RPMI8226 (cell line): ENCODE measurements at regions not wholly inside any gene's neighbourhood (a gene's known extent, or its start where the extent isn't known, plus 50 kb on each side); places are given as distances from the start of the nearest gene placed in this dataset.
"Not testable (repeated sequence)": the region's sequence is repeated elsewhere in the genome, so short reads cannot be mapped to it uniquely, and the experiment has no call there.

Experiments
- DNase-seq: peaks from one replicate; pipeline ENCODE4 v3.0.0-alpha.2; 2015

GRCh38 chr13:109934520-109934919 is 148.1 kb upstream of the IRS2 start:
- DNase-seq, result not testable (repeated sequence)

- DNase-seq, result no peak
Measured at GRCh38 chr13:109933476-109933875, 147.1 kb upstream of the IRS2 start.

GRCh38 chr13:109924376-109924775 is 138.0 kb upstream of the IRS2 start:
- DNase-seq, result no peak

- no peak for DNase-seq
Measured at GRCh38 chr13:109922518-109922917, 136.1 kb upstream of the IRS2 start.

- no peak for DNase-seq
Measured at GRCh38 chr13:109919715-109920375, 133.5 kb upstream of the IRS2 start.

- no peak for DNase-seq
Measured at GRCh38 chr13:109918179-109918711, 131.9 kb upstream of the IRS2 start.

GRCh38 chr13:109917422-109917821 is 131.0 kb upstream of the IRS2 start:
- no peak for DNase-seq

- DNase-seq, result no peak
Measured at GRCh38 chr13:109913936-109914510, 127.6 kb upstream of the IRS2 start.

- DNase-seq, result no peak
Measured at GRCh38 chr13:109913186-109913585, 126.8 kb upstream of the IRS2 start.

GRCh38 chr13:109910194-109910593 is 123.8 kb upstream of the IRS2 start:
- DNase-seq, result no peak

- no peak for DNase-seq
Measured at GRCh38 chr13:109906976-109907375, 120.6 kb upstream of the IRS2 start.

GRCh38 chr13:109904218-109904617 is 117.8 kb upstream of the IRS2 start:
- peak; percentile 36 for DNase-seq

GRCh38 chr13:109900741-109901140 is 114.4 kb upstream of the IRS2 start:
- no peak for DNase-seq

GRCh38 chr13:109900320-109900719 is 113.9 kb upstream of the IRS2 start:
- DNase-seq, result no peak

GRCh38 chr13:109899748-109900147 is 113.4 kb upstream of the IRS2 start:
- no peak for DNase-seq

GRCh38 chr13:109899316-109899715 is 112.9 kb upstream of the IRS2 start:
- no peak for DNase-seq

- DNase-seq, result no peak
Measured at GRCh38 chr13:109897988-109898624, 111.7 kb upstream of the IRS2 start.

GRCh38 chr13:109892101-109892500 is 105.7 kb upstream of the IRS2 start:
- DNase-seq, result no peak

GRCh38 chr13:109885235-109885634 is 98.9 kb upstream of the IRS2 start:
- DNase-seq, result no peak

- DNase-seq, result no peak
Measured at GRCh38 chr13:109884462-109884861, 98.1 kb upstream of the IRS2 start.

- DNase-seq, result no peak
Measured at GRCh38 chr13:109883181-109884180, 97.1 kb upstream of the IRS2 start.

- no peak for DNase-seq
Measured at GRCh38 chr13:109881961-109882558, 95.7 kb upstream of the IRS2 start.

GRCh38 chr13:109881347-109881725 is 95.0 kb upstream of the IRS2 start:
- DNase-seq, result no peak
